ENCODE measurements at regions not wholly inside any gene's neighbourhood (a gene's known extent, or its start where the extent isn't known, plus 50 kb on each side); places are given as distances from the start of the nearest gene placed in this dataset.

DNA sequence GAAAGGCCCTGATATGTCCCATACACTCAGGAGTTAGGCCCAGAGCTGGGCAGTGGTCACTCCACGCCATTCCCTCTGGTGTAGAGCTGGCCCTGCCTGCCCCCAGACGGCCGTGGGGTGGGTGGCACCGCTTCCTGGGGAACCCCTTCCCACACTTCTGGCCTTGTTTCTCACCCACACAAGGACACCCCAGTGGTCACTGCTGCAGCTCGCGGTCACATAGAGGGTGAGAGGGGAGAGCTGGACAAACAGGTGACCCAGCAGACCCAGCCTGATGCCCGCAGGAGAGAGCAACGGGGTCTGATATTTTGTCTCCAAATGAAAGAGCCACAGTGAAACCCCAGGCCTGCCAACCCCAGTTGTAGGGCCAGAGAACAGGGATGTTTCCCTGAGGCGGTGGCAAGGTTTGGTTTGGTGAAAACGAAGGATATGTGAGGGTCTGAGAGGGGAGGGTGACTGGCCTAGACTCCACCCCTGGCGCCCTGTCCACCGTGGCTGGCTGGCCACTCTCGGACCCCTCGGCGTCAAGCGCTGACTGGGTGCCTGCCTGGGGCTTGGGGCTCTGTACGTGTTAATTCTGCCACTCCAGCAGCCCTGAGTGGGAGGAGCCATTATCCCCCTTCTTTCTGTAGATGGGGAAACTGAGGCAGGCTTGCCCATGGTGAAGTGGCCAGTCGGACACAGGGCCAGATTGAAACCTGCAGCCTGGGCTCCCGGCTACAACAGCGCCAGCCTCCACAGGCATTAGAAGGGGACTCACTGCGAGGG, 71.0 kb upstream of the PPARA start:
- no peak for DNase-seq

DNA sequence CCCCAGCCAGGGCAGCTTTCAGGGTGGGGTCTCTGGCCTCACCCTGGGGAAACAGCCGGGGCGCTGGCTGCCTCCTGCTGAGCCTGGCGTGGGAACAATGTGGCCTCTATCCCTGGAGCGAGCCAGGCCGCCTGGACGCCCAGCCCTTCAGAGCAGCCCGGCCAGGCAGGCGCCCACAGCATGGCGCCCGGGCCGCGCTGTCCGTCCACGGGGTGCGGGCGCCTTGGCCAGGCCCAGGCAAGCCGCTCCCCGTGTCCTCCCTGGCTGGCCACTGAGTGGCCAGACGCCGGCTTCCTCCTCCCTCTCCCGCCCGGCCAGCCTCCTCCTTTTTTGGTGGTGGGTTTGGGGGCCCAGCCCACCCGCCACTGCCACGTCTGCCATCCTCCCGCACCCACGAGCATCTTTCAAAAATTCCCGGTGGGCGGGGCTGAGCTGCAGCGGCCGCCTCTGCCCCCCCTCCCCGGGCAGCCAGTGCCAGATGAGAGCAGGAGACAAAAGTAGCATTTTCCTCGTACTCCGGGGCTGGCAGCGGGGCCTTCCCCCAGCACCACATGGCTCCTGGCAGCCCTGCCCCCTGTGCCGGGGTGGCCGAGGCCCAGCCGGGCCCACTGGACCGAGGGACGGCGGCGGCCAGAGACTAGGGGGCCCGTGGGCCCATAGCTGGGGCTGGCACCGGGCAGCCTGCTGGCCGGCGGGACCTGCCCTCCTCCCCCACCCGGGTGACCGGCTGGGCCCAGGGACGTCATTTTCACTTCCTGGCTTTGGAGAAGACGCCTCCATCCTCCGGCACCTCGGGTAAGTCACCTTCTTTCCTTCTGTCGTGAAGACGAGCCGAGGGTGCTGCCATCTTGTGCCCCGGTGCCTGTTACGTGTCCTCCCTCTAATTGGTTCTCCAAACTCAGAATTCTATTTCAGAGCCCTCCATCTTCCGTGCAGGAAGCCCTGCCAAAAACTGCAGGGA, 70.2 kb upstream of the PPARA start:
- no peak for DNase-seq

- no peak for DNase-seq
Observed at GRCh38 chr22:46081036-46081830, 69.1 kb upstream of the PPARA start.

- DNase-seq = no peak
Observed at GRCh38 chr22:46081831-46082210, 68.5 kb upstream of the PPARA start.

GRCh38 chr22:46082633-46083032, 67.7 kb upstream of the PPARA start:
- no peak for DNase-seq

DNA sequence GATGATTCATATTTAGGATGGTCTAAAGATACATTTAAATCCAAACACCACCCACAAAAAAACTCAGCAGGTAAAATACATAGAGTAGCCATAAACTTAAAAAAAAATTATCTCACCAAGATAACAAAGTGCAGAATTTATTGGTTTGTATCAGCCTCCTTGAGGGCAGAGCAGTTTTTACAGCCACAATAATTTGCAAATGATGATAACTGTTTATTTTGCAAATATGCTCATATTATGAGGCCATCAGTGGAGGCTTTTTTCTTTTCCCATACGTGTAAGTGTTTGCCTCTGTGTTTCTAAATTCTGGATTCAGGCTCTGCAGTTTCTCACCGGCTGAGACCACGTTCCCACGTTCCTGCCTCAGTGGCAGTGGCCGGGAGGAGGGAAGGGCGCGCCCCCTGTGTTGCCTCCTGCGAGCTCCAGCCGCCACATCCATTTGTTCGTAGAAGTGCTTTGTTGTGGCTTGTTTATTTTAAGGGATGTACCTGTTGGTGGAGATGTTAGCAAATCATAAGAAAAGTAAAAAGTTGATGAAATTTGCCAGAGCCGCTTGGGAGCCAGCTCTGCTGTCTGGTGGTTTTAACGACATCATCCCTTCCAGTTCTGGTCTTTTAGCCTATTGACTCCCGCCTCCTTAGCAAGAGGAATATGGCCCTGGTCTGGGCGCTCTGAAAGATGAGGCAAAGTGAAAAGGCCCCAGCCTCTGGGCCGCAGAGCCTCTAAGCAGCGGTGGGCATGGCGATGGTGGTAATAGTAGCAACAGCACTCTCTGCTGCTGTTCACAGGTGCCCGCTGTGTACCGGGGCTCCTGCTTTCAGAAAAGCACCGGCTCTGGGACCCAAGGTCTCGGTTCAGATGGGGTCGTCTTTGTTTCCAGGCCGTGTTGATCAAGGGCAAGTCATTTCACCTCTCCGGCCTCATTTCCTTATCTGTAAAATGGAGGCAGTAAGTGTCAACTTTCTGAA, 66.7 kb upstream of the PPARA start:
- DNase-seq = no peak

DNA sequence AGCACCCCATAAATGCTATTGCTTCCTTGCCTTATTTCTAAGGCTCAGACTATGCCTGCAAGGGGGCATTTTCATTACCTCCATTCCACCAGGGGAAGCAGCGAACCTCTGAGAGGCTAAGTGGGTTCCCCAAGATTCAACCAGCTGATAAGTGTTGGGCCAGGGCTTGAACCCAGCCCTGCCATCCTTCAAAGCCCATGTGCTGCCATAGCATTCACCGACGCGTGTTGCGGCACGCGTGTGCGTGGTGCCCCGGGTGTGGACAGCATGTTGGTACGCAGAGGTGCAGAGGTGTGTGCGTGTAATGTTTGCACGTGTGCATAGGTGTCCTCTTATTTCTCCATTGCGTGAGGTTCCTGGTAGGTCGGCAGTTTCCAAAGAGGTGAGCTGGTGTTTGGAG, 66.0 kb upstream of the PPARA start:
- DNase-seq = no peak

DNA sequence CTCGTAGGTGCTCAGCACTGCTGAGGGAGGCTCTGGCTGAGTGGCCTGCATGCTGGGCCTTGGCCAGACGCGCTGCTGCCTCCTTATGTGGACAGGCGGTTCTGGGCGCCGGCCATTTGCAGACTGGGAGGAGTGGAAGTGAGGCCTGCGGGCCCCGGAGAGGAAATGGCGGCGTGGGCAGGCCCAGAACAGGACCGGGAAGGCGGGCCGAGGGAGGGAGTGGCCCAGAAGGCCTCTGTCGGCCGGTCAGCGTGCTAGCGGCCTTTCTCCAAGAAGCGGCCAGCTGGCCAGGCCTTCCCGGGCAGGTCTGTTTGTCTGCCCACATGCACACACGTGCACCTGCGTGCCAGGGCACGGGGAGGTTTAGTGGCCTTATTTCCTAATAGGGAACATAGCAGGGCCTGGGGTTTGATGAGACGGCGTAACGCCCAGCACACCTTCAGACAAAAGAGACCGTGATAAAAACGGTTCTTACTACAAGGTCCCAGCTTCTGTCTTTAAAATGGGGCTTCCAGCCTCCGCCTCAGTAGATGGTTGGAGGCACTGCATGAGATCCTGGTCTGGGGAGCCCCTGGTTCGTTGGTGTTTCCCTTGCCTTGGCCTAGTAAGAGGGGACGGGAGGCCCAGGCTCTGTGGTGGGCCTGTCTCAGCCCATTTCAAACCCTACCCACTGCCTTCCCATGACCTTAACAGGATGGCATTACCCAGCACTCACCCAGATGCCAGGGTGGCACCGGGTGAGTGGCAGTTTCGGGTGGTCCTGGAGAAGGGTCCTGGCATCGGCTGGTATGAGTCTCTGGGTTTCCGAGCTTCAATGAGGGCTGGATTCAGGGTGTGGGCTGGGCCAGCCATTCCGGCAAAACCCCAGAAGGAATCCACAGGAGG, 65.1 kb upstream of the PPARA start:
- no peak for DNase-seq

DNA sequence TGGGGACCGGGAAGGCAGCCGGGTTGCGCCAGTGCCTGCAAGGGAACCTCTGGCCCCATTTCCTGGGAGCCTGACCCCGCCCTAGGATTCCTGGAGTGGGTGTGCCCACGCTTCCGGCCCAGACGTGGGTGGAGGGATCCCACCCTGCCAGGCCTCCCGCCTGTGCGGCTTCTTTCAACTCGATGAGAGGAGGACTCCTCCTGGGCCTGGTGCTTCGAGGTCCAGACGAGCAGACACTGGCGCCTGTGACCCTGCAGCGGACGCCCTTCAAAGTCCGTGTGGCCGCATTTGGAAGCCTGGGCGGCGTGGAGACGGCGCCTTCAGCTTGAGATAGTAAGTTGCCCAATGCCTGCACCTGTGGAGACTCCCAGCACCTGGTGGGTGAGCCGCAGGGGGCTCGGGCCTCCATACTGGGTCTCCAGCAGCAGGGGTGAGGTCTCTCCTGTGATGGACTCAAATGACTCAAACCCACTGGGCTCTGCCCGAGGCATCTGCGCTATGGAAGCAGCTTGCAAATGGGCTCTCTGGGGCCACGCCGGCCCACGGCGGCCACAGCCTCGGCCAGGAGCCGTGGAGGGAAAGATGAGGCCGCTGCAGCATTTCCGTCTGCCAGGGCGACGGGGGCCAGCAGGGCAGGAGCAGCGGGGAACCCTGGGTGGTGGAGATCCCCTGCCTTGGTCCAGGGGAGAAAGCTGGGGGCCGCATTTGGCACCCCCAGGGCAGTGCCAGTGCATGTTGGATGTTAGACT, 64.3 kb upstream of the PPARA start:
- no peak for DNase-seq

DNA sequence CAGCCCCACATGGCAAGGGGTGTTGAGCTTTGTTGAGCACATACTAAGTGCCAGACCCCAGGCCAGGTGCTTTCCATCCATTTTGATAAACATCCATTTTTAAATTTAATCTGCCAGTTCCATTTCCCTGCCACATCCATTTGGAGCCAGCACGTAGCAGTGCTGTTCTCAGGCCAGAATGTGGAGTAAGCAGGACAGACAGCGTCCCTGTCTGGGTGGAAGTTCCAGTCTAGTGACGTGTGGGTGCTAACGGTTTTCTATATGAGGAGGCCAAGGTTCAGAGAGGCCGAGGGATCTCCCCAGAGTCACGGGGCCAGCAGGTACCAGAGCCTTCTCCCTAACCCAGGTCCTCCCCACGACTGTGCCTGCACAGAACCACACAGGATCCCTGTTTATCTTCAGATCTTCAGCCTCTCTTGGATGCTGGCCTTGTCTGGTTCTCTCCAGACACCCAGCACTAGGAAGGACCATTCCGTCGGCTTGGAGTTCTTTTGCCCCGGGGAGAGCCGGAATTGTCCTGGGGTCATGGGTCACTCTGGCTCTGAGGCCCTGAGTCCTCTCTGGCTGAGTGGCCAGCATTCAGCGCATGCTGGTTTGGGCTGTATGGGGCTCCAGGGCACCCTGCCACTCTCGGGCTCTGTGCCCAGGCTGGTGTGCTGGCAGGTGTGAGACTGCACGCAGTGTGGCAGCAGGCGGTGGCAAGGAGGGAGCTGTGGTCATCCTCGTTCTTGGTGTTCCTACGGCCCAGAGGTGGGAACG, 63.6 kb upstream of the PPARA start:
- DNase-seq = no peak

GRCh38 chr22:46087336-46087690, 63.0 kb upstream of the PPARA start:
- DNase-seq = no peak

- DNase-seq = no peak
Observed at GRCh38 chr22:46087816-46088277, 62.5 kb upstream of the PPARA start.

DNA sequence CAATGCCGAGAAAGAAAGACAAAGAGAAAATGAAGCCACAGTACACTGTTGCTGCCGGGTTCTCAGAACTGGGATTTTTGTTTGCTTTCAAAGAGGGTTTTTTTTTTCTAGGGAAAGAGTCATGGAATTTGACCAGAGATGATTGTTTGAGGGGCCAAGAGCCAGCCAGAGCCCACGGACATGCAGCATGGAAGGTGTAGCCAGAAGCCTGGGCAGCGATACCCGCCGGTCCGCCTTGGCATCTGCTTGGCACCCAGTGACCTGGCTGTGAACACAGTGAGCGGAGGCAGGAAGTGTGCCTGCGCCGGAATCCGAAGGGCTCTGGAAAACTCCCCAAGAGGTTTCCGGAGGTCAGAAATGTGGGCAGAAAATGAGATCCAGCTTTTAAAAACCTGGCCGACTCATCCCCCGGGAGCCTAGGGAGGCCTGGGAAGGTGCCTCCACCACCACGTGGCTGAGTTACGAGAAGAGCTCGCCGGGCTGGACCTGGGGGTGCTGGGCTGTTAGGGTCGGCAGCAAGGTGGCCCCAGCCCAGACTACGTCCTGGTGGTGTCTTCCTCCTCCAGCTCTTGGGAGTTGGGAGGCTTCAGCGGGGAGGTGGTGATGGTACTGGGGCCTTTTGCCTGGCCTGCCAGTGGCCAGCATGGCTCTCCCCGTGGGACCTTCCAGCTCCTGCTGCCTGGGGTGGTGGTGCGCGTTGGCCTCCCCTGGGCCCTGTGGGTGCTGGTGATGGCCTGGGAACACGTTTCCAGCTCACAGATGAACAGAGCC, 61.6 kb upstream of the PPARA start:
- DNase-seq = no peak

DNA sequence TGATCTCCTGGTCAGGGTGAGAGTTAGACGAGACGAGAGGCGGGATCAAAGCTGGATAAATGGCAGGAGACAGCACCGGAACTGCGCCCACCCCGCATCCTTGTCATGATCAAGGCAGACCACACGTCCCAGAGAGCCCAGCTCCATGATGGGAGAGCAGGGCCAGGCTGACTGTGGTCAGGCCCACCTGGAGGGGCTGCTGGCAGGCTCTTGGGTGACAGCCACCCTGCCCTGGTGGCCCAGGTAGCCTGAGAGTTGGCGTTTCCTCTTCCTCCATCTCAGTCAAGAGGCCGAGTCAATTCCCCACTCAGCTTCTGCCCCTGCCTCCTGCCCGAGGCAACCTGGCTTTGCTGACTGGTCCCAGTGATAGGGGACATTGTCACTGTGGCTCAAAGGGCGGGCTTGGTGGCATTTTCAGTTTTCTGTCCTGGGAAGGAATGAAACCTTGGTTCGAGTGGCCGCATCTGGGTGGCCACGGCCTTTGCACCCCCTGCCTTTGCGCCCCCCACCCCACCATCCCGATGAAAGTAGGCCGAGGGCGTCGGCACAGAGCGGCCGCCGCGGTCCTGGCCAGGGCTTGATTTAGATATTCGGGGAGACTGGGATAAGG, 60.8 kb upstream of the PPARA start:
- DNase-seq = no peak

DNA sequence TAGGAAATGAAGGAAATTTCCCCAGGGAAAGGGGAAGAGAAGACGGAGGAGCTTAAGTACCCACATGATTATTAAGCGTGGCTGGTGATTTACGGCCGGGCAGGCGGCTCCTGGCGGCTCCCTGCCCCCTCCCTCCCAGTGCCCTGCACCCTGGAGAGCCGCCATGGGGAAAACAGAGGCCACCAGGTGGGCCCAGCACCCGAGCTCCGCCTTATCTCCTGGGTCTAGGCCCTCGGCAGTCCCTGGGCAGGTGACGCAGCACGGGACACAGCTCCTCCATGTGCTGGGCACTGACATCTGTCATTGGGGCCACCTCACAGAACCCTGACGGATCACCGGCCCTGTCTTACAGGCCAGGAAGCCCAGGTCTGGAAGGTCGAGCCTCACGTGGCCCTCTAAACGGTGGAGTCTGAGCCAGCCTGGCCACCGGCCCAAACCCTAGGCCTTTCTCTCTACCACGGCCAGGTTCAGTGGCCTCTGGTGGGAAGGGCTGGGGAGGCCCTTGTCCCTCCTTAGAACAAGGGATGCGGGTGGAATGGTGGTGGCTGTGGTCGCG, 60.2 kb upstream of the PPARA start:
- DNase-seq = no peak

- DNase-seq = no peak
Observed at GRCh38 chr22:46090631-46091201, 59.6 kb upstream of the PPARA start.

- no peak for DNase-seq
Observed at GRCh38 chr22:46091277-46091977, 58.9 kb upstream of the PPARA start.

Data from CD4-positive, alpha-beta T cell treated with Interleukin-4 for 4 hours (primary cell).